ENCODE measurements at regions not wholly inside any gene's neighbourhood (a gene's known extent, or its start where the extent isn't known, plus 50 kb on each side); places are given as distances from the start of the nearest gene placed in this dataset.

- H3K27ac ChIP-seq (ENCODE audit: low read depth, low read length), result no peak overlapping the region
- no peaks in the 10 kb centered on the region for H3K9me3 ChIP-seq (ENCODE audit: control insufficient read depth, insufficient read depth, low read length)
- H3K4me3 ChIP-seq (ENCODE audit: low read length), result no peak overlapping the region
- H3K9me2 ChIP-seq (replicated peaks; ENCODE audit: control insufficient read depth, low read length), result no peaks in the 10 kb centered on the region
- TF ChIP-seq CTCF (IDR thresholded peaks at IDR 0.05; ENCODE audit: low read depth, low read length, poor library complexity, severe bottlenecking) (no peak), EZH2phosphoT487 (IDR thresholded peaks at IDR 0.05; ENCODE audit: borderline replicate concordance, low read length) (no peak)
- no peak overlapping the region for H3K4me2 ChIP-seq (ENCODE audit: low read length)
- H3F3A ChIP-seq (ENCODE audit: control insufficient read depth, insufficient read depth), result no peaks in the 10 kb centered on the region
- no peaks in the 10 kb centered on the region for H3K27me3 ChIP-seq (ENCODE audit: control insufficient read depth, low read length)
- H3K36me3 ChIP-seq (ENCODE audit: control insufficient read depth, low read length), result no peaks in the 10 kb centered on the region
- H3K4me1 ChIP-seq (ENCODE audit: control insufficient read depth, low read length), result no peaks in the 10 kb centered on the region
- H4K20me1 ChIP-seq (ENCODE audit: control insufficient read depth, insufficient read depth, low read depth, low read length), result no peaks in the 10 kb centered on the region
- no peaks in the 10 kb centered on the region for H3K79me2 ChIP-seq (ENCODE audit: control insufficient read depth, low read length)
Measured at GRCh38 chr3:28013864-28014473, 227.4 kb upstream of the CMC1 start.

DNA sequence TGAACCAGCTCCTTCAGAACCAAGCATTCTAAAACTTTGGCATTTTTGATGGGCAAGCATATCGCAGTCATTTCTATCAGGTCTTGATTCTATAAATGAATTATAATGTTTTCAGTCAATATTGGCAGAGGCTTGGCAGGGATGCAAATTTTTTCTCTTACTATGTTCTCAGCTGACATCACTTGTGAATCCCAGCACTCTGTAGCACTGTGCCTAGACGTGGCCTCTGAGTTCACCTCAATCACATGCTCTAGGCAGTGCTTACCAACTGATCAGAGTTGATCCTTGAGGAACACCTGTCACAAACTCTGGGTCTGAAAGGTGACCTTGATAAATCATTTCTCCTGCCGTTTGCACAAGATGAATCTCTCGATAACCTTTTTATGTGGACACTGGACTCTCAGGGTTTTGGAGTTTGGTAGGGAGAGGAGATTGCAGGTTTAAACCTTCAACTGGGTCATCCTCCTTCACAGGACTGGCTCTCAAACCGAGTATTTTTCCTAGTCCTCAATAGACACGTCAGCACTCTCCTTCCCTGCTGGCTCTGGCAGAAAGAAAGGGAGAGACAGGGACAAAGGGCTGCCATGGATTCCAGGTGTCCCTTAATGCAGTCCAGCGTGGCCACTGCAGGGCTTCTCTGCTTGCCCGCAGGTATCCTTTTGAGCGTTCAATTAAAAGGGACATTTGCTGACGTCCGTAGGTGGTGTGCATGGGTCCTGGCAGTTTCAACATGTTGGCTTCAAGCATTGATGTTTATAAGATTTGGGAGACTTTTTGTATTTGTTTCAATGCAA, 222.3 kb upstream of the CMC1 start:
- Histone ChIP-seq H3K4me1 (ENCODE audit: control insufficient read depth, low read length) (no peaks in the 10 kb centered on the region), H3K27ac (ENCODE audit: low read depth, low read length) (no peak overlapping the region), H4K20me1 (ENCODE audit: control insufficient read depth, insufficient read depth, low read depth, low read length) (no peaks in the 10 kb centered on the region), H3K79me2 (ENCODE audit: control insufficient read depth, low read length) (no peaks in the 10 kb centered on the region), H3K27me3 (ENCODE audit: control insufficient read depth, low read length) (no peaks in the 10 kb centered on the region), H3K4me3 (ENCODE audit: low read length) (no peak overlapping the region), H3K36me3 (ENCODE audit: control insufficient read depth, low read length) (no peaks in the 10 kb centered on the region), H3K9me2 (replicated peaks; ENCODE audit: control insufficient read depth, low read length) (no peaks in the 10 kb centered on the region), H3K4me2 (ENCODE audit: low read length) (no peak overlapping the region), H3F3A (ENCODE audit: control insufficient read depth, insufficient read depth) (no peaks in the 10 kb centered on the region), H3K9me3 (ENCODE audit: control insufficient read depth, insufficient read depth, low read length) (no peaks in the 10 kb centered on the region)
- TF ChIP-seq CTCF (IDR thresholded peaks at IDR 0.05; ENCODE audit: low read depth, low read length, poor library complexity, severe bottlenecking) (no peak), EZH2phosphoT487 (IDR thresholded peaks at IDR 0.05; ENCODE audit: borderline replicate concordance, low read length) (no peak)

DNA sequence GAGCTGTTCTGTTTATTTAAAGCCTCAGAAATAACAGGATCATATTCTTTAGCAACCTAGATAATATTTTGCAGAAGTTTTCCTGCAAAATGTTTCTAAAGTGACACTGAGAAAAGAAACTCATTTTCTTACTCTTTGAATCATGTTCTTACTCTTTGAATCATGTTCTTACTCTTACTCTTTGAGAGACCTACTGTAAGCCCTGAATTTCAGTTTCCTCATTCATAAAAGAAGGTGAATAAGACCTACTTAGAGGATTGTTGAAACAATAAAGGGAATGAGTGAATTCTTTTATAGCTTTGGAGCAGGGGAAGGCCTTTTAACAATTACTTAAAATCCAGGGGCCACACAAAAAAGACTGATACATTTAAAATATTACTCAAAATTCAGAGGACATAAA, 221.7 kb upstream of the CMC1 start:
- Histone ChIP-seq H3K36me3 (ENCODE audit: control insufficient read depth, low read length) (no peaks in the 10 kb centered on the region), H3K4me1 (ENCODE audit: control insufficient read depth, low read length) (no peaks in the 10 kb centered on the region)

More for the DNA sequence above, 221.7 kb upstream of the CMC1 start:
- Histone ChIP-seq H3K9me3 (ENCODE audit: control insufficient read depth, insufficient read depth, low read length) (no peaks in the 10 kb centered on the region), H3K4me3 (ENCODE audit: low read length) (no peak overlapping the region), H3K27ac (ENCODE audit: low read depth, low read length) (no peak overlapping the region), H3F3A (ENCODE audit: control insufficient read depth, insufficient read depth) (no peaks in the 10 kb centered on the region), H3K79me2 (ENCODE audit: control insufficient read depth, low read length) (no peaks in the 10 kb centered on the region), H3K27me3 (ENCODE audit: control insufficient read depth, low read length) (no peaks in the 10 kb centered on the region), H3K9me2 (replicated peaks; ENCODE audit: control insufficient read depth, low read length) (no peaks in the 10 kb centered on the region), H4K20me1 (ENCODE audit: control insufficient read depth, insufficient read depth, low read depth, low read length) (no peaks in the 10 kb centered on the region), H3K4me2 (ENCODE audit: low read length) (no peak overlapping the region)
- TF ChIP-seq EZH2phosphoT487 (IDR thresholded peaks at IDR 0.05; ENCODE audit: borderline replicate concordance, low read length) (no peak), CTCF (IDR thresholded peaks at IDR 0.05; ENCODE audit: low read depth, low read length, poor library complexity, severe bottlenecking) (no peak)

Data from DOHH2 (cell line).